CD4-positive, alpha-beta T cell treated with Interleukin-2 at 100 ng/mL for 4 hours (primary cell): ENCODE measurements at regions not wholly inside any gene's neighbourhood (a gene's known extent, or its start where the extent isn't known, plus 50 kb on each side); places are given as distances from the start of the nearest gene placed in this dataset.

ENCODE experiments used
- DNase-seq: peaks from one replicate; pipeline ENCODE4 v3.0.0-alpha.2; 2020; ENCODE audit warnings: low spot score

- DNase-seq = no peak
These were observed 105.7 kb upstream of the KL start for GRCh38 chr13:32910530-32910929.

- DNase-seq = peak; percentile 4
These were observed 104.7 kb upstream of the KL start for GRCh38 chr13:32911506-32911905.

- DNase-seq = no peak
These were observed 101.5 kb upstream of the KL start for GRCh38 chr13:32914686-32915085.

GRCh38 chr13:32917504-32917903 lies 98.7 kb upstream of the KL start:
- DNase-seq = no peak

- no peak for DNase-seq
These were observed 92.5 kb upstream of the KL start for GRCh38 chr13:32923725-32924124.

- no peak for DNase-seq
These were observed 91.3 kb upstream of the KL start for GRCh38 chr13:32924886-32925285.

- no peak for DNase-seq
These were observed 90.7 kb upstream of the KL start for GRCh38 chr13:32925506-32925905.

GRCh38 chr13:32932376-32932775 lies 83.8 kb upstream of the KL start:
- no peak for DNase-seq

- no peak for DNase-seq
These were observed 79.5 kb upstream of the KL start for GRCh38 chr13:32936716-32937115.

GRCh38 chr13:32938314-32938713 lies 77.9 kb upstream of the KL start:
- DNase-seq = no peak

GRCh38 chr13:32938907-32939306 lies 77.3 kb upstream of the KL start:
- no peak for DNase-seq

GRCh38 chr13:32940601-32941000 lies 75.6 kb upstream of the KL start:
- DNase-seq = no peak

- DNase-seq = no peak
These were observed 74.9 kb upstream of the KL start for GRCh38 chr13:32941368-32941767.

GRCh38 chr13:32946558-32946957 lies 69.7 kb upstream of the KL start:
- DNase-seq = no peak

GRCh38 chr13:32947411-32948276 lies 68.6 kb upstream of the KL start:
- DNase-seq = no peak

GRCh38 chr13:32949820-32950219 lies 66.4 kb upstream of the KL start:
- no peak for DNase-seq

- DNase-seq = no peak
These were observed 64.6 kb upstream of the KL start for GRCh38 chr13:32951580-32951979.

- DNase-seq = no peak
These were observed 60.2 kb upstream of the KL start for GRCh38 chr13:32955881-32956594.

GRCh38 chr13:32956595-32956933 lies 59.7 kb upstream of the KL start:
- no peak for DNase-seq

- DNase-seq = no peak
These were observed 55.6 kb upstream of the KL start for GRCh38 chr13:32960626-32961025.

- DNase-seq = no peak
These were observed 54.5 kb upstream of the KL start for GRCh38 chr13:32961724-32962123.

- DNase-seq = no peak
These were observed 53.9 kb upstream of the KL start for GRCh38 chr13:32962342-32962741.

GRCh38 chr13:32964987-32965386 lies 51.2 kb upstream of the KL start:
- DNase-seq = no peak
